ENCODE measurements at regions not wholly inside any gene's neighbourhood (a gene's known extent, or its start where the extent isn't known, plus 50 kb on each side); places are given as distances from the start of the nearest gene placed in this dataset.

DNA sequence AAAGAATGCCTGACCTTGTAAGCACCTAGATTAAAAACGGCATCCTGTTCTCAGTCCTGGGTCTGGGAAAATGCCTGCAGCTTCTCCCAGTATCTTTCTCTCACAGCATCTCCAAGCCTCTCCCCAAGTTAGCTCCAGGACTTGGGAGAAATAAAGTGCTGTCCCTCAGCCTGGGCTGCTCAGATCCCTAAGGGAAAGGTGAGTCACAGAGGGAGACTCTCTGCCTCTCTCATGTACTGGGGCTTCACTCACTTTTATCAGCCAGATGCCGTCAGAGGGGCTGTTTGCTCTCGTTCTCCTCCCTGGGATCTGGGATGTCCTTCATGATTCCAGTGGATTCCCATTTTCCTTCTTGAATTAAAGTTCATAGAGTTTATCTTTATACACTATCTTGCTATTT is 293.6 kb downstream of the COL12A1 start:
- TF ChIP-seq TCF12 (IDR thresholded peaks at IDR 0.05; ENCODE audit: low read depth) (no peak), EGR1 (IDR thresholded peaks at IDR 0.05) (no peak), TEAD4 (IDR thresholded peaks at IDR 0.05) (no peak), CREB1 (IDR thresholded peaks at IDR 0.05; ENCODE audit: low read depth) (no peak), RAD21 (IDR thresholded peaks at IDR 0.05; ENCODE audit: low read depth) (no peak), YY1 (IDR thresholded peaks at IDR 0.05; ENCODE audit: low read depth) (no peak), NFIC (IDR thresholded peaks at IDR 0.05) (no peak), ZBTB7A (IDR thresholded peaks at IDR 0.05; ENCODE audit: low read depth) (no peak), FOXM1 (IDR thresholded peaks at IDR 0.05; ENCODE audit: borderline replicate concordance, low read depth) (no peak), TAF1 (IDR thresholded peaks at IDR 0.05; ENCODE audit: low read depth) (no peak), EP300 (IDR thresholded peaks at IDR 0.05; ENCODE audit: borderline replicate concordance) (no peak), CEBPB (IDR thresholded peaks at IDR 0.05) (no peak)
- TF ChIP-seq, protein P1, sequence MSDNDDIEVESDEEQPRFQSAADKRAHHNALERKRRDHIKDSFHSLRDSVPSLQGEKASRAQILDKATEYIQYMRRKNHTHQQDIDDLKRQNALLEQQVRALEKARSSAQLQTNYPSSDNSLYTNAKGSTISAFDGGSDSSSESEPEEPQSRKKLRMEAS (IDR thresholded peaks at IDR 0.05), result no peak
- TF ChIP-seq, protein P2, sequence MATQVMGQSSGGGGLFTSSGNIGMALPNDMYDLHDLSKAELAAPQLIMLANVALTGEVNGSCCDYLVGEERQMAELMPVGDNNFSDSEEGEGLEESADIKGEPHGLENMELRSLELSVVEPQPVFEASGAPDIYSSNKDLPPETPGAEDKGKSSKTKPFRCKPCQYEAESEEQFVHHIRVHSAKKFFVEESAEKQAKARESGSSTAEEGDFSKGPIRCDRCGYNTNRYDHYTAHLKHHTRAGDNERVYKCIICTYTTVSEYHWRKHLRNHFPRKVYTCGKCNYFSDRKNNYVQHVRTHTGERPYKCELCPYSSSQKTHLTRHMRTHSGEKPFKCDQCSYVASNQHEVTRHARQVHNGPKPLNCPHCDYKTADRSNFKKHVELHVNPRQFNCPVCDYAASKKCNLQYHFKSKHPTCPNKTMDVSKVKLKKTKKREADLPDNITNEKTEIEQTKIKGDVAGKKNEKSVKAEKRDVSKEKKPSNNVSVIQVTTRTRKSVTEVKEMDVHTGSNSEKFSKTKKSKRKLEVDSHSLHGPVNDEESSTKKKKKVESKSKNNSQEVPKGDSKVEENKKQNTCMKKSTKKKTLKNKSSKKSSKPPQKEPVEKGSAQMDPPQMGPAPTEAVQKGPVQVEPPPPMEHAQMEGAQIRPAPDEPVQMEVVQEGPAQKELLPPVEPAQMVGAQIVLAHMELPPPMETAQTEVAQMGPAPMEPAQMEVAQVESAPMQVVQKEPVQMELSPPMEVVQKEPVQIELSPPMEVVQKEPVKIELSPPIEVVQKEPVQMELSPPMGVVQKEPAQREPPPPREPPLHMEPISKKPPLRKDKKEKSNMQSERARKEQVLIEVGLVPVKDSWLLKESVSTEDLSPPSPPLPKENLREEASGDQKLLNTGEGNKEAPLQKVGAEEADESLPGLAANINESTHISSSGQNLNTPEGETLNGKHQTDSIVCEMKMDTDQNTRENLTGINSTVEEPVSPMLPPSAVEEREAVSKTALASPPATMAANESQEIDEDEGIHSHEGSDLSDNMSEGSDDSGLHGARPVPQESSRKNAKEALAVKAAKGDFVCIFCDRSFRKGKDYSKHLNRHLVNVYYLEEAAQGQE (IDR thresholded peaks at IDR 0.05; ENCODE audit: low read depth), result no peak
- TF ChIP-seq, protein P3, sequence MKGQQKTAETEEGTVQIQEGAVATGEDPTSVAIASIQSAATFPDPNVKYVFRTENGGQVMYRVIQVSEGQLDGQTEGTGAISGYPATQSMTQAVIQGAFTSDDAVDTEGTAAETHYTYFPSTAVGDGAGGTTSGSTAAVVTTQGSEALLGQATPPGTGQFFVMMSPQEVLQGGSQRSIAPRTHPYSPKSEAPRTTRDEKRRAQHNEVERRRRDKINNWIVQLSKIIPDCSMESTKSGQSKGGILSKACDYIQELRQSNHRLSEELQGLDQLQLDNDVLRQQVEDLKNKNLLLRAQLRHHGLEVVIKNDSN (IDR thresholded peaks at IDR 0.05), result no peak

DNA sequence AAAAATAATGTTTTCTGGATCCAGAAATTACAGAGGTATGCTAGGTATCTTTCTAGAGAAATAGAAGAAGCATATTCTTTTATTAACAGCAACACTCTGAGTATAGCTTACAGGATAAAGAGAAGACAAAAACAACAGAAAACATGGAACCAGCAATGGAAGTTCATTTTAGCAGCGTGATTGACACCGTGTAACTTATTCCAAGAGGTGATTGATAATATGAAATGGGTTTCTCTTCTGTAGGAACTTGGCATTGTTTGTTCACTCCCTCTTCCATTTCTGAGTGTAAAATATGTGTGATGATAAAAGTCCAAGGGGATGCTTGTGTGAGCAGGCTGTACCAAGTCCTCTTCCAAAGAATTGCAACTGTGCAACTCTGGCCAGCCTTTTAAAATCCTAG is 303.0 kb downstream of the COL12A1 start:
- no peak for TF ChIP-seq YY1 (IDR thresholded peaks at IDR 0.05; ENCODE audit: low read depth)
- TF ChIP-seq CEBPB (IDR thresholded peaks at IDR 0.05), result no peak
- TF ChIP-seq EP300 (IDR thresholded peaks at IDR 0.05; ENCODE audit: borderline replicate concordance), result no peak
- TF ChIP-seq, protein P1 (IDR thresholded peaks at IDR 0.05), result no peak
- no peak for TF ChIP-seq TCF12 (IDR thresholded peaks at IDR 0.05; ENCODE audit: low read depth)
- no peak for TF ChIP-seq ZBTB7A (IDR thresholded peaks at IDR 0.05; ENCODE audit: low read depth)
- TF ChIP-seq TEAD4 (IDR thresholded peaks at IDR 0.05), result no peak
- no peak for TF ChIP-seq RAD21 (IDR thresholded peaks at IDR 0.05; ENCODE audit: low read depth)
- TF ChIP-seq, protein P3 (IDR thresholded peaks at IDR 0.05), result no peak
- TF ChIP-seq CREB1 (IDR thresholded peaks at IDR 0.05; ENCODE audit: low read depth), result no peak
- TF ChIP-seq, protein P2 (IDR thresholded peaks at IDR 0.05; ENCODE audit: low read depth), result no peak
- no peak for TF ChIP-seq FOXM1 (IDR thresholded peaks at IDR 0.05; ENCODE audit: borderline replicate concordance, low read depth)
- no peak for TF ChIP-seq EGR1 (IDR thresholded peaks at IDR 0.05)
- no peak for TF ChIP-seq NFIC (IDR thresholded peaks at IDR 0.05)
- TF ChIP-seq TAF1 (IDR thresholded peaks at IDR 0.05; ENCODE audit: low read depth), result no peak

DNA sequence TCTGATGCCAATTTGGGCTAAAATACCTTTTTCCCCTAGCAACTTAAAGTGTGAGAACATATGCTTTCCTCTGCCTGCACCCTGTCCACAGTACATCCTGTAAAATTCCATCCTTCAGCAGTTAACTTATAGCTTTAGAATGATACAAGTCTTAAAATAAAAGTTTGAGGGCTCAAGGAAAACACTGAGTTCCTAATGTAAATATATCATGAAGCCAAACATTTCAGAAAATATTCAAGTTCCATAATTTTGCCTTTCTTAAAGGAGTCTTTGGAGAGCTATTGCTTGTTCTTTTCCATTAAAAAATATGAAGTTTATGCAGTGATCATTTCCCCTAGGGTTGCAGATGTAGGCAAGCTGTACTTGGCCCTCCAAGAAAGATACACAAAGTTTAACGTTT is 303.8 kb downstream of the COL12A1 start:
- TF ChIP-seq EP300 (IDR thresholded peaks at IDR 0.05; ENCODE audit: borderline replicate concordance) (no peak), TEAD4 (IDR thresholded peaks at IDR 0.05) (no peak), CEBPB (IDR thresholded peaks at IDR 0.05) (no peak), FOXM1 (IDR thresholded peaks at IDR 0.05; ENCODE audit: borderline replicate concordance, low read depth) (no peak), EGR1 (IDR thresholded peaks at IDR 0.05) (no peak), CREB1 (IDR thresholded peaks at IDR 0.05; ENCODE audit: low read depth) (no peak), RAD21 (IDR thresholded peaks at IDR 0.05; ENCODE audit: low read depth) (no peak), TAF1 (IDR thresholded peaks at IDR 0.05; ENCODE audit: low read depth) (no peak), TCF12 (IDR thresholded peaks at IDR 0.05; ENCODE audit: low read depth) (no peak), YY1 (IDR thresholded peaks at IDR 0.05; ENCODE audit: low read depth) (no peak)
- TF ChIP-seq, protein P2 (IDR thresholded peaks at IDR 0.05; ENCODE audit: low read depth), result no peak
- TF ChIP-seq, protein P3 (IDR thresholded peaks at IDR 0.05), result no peak
- TF ChIP-seq, protein P1 (IDR thresholded peaks at IDR 0.05), result no peak

Measured in Ishikawa (cell line).